Ishikawa (cell line): ENCODE measurements at regions not wholly inside any gene's neighbourhood (a gene's known extent, or its start where the extent isn't known, plus 50 kb on each side); places are given as distances from the start of the nearest gene placed in this dataset.

Experiments
- CEBPB ChIP-seq: IDR thresholded peaks from 2 replicates; pipeline ENCODE4 v1.6.1; 2012
- CREB1 ChIP-seq: IDR thresholded peaks from 2 replicates; pipeline ENCODE4 v1.6.1; 2012; ENCODE audit warnings: low read depth
- EGR1 ChIP-seq: IDR thresholded peaks from 2 replicates; pipeline ENCODE4 v1.6.1; 2012
- EP300 ChIP-seq: IDR thresholded peaks from 2 replicates; pipeline ENCODE4 v1.6.1; 2012; ENCODE audit warnings: borderline replicate concordance
- FOXM1 ChIP-seq: IDR thresholded peaks from 2 replicates; pipeline ENCODE4 v1.6.1; 2012; ENCODE audit warnings: low read depth, borderline replicate concordance
- MAX ChIP-seq: IDR thresholded peaks from 2 replicates; pipeline ENCODE4 v1.6.1; 2012
- NFIC ChIP-seq: IDR thresholded peaks from 2 replicates; pipeline ENCODE4 v1.6.1; 2012
- RAD21 ChIP-seq: IDR thresholded peaks from 2 replicates; pipeline ENCODE4 v1.6.1; 2012; ENCODE audit warnings: low read depth
- REST ChIP-seq: IDR thresholded peaks from 2 replicates; pipeline ENCODE4 v1.6.1; 2012; ENCODE audit warnings: low read depth, mild to moderate bottlenecking
- TAF1 ChIP-seq: IDR thresholded peaks from 2 replicates; pipeline ENCODE4 v1.6.1; 2012; ENCODE audit warnings: low read depth, mild to moderate bottlenecking
- TCF12 ChIP-seq: IDR thresholded peaks from 2 replicates; pipeline ENCODE4 v1.6.1; 2012; ENCODE audit warnings: low read depth
- TEAD4 ChIP-seq: IDR thresholded peaks from 2 replicates; pipeline ENCODE4 v1.6.1; 2012
- USF1 ChIP-seq: IDR thresholded peaks from 2 replicates; pipeline ENCODE4 v1.6.1; 2012
- YY1 ChIP-seq: IDR thresholded peaks from 2 replicates; pipeline ENCODE4 v1.6.1; 2012; ENCODE audit warnings: low read depth
- ZBTB7A ChIP-seq: IDR thresholded peaks from 2 replicates; pipeline ENCODE4 v1.6.1; 2012; ENCODE audit warnings: low read depth

GRCh38 chr6:153523390-153523789 lies 392.3 kb upstream of the RGS17 start:
- TF ChIP-seq TEAD4 (no peak), TAF1 (no peak)

- TF ChIP-seq RAD21 = peak; percentile 37; the same call in 1 of the 2 replicates
- no peak for TF ChIP-seq TCF12
- no peak for TF ChIP-seq NFIC
Observed at GRCh38 chr6:153511896-153512496, 380.9 kb upstream of the RGS17 start.

DNA sequence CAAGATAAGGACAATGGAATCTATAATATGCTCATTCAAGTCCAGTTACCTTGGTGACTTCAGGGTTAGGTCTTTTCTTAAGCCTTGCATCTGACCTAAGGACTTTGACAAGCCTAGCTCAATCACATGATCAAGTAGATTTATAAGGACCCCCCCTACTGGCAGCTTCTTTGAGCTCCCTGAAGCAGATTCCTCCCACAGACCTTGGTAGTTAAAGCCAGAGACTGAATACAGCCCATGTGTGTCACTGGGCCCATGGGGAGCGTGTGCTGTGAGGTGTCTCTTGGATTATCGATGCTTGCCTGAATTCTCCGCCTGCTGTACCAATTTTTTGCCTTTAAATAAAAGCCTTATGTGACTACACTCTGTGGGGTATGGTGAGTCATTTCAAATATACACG lies 372.7 kb upstream of the RGS17 start:
- no peak for TF ChIP-seq YY1
- TF ChIP-seq REST = no peak
- no peak for TF ChIP-seq CREB1
- no peak for TF ChIP-seq EGR1
- TF ChIP-seq MAX = no peak
- no peak for TF ChIP-seq EP300
- no peak for TF ChIP-seq CEBPB
- TF ChIP-seq NFIC = no peak
- no peak for TF ChIP-seq TAF1
- TF ChIP-seq RAD21 = no peak
- no peak for TF ChIP-seq FOXM1
- no peak for TF ChIP-seq ZBTB7A
- TF ChIP-seq USF1 = no peak
- TF ChIP-seq TEAD4 = no peak
- no peak for TF ChIP-seq TCF12

GRCh38 chr6:153493501-153493900 lies 362.4 kb upstream of the RGS17 start:
- no peak for TF ChIP-seq CEBPB
- no peak for TF ChIP-seq NFIC
- TF ChIP-seq USF1 = no peak
- TF ChIP-seq RAD21 = no peak
- TF ChIP-seq REST = no peak
- TF ChIP-seq CREB1 = no peak
- TF ChIP-seq ZBTB7A = no peak
- no peak for TF ChIP-seq EGR1
- TF ChIP-seq TEAD4 = no peak
- no peak for TF ChIP-seq FOXM1

GRCh38 chr6:153489479-153489878 lies 358.4 kb upstream of the RGS17 start:
- TF ChIP-seq YY1 = no peak
- TF ChIP-seq REST = no peak
- no peak for TF ChIP-seq USF1
- no peak for TF ChIP-seq EP300
- no peak for TF ChIP-seq CEBPB
- TF ChIP-seq TAF1 = no peak
- no peak for TF ChIP-seq TEAD4
- no peak for TF ChIP-seq MAX
- no peak for TF ChIP-seq TCF12
- TF ChIP-seq ZBTB7A = no peak
- TF ChIP-seq FOXM1 = no peak
- no peak for TF ChIP-seq RAD21
- no peak for TF ChIP-seq NFIC
